Lower lobe of right lung (tissue), 2 donors: ENCODE measurements at regions not wholly inside any gene's neighbourhood (a gene's known extent, or its start where the extent isn't known, plus 50 kb on each side); places are given as distances from the start of the nearest gene placed in this dataset.
"Not testable (repeated sequence)": the region's sequence is repeated elsewhere in the genome, so short reads cannot be mapped to it uniquely, and the experiment has no call there.

ENCODE experiments used
- ATAC-seq, 2 donors: fragments of 200-7000 bp; cut with Tn5 transposase; one replicate each; pipeline ENCODE4 v1.9.1; 2020 to 2022; ENCODE audit warnings: mild to moderate bottlenecking in 2 of 2, moderate library complexity in 2 of 2
- DNase-seq: peaks from one replicate; pipeline ENCODE4 v3.0.0-alpha.2; 2020
- H3K27ac ChIP-seq: fragments of 200-600 bp; one replicate; pipeline ENCODE4 v1.8.0; 2022
- H3K27me3 ChIP-seq: fragments of 200-600 bp; one replicate; pipeline ENCODE4 v1.8.0; 2022; ENCODE audit warnings: low read depth
- H3K36me3 ChIP-seq: fragments of 200-600 bp; one replicate; pipeline ENCODE4 v1.8.0; 2022; ENCODE audit warnings: mild to moderate bottlenecking
- H3K4me1 ChIP-seq: fragments of 200-600 bp; one replicate; pipeline ENCODE4 v1.8.0; 2022
- H3K4me3 ChIP-seq: fragments of 200-600 bp; one replicate; pipeline ENCODE4 v1.8.0; 2022; ENCODE audit warnings: mild to moderate bottlenecking
- H3K9me3 ChIP-seq: fragments of 200-600 bp; one replicate; pipeline ENCODE4 v1.8.0; 2022
- intact Hi-C: fragments of 100-400 bp; cut with DNase I; formaldehyde crosslinking; loops from one replicate; pipeline ENCODE4 v1.11.0; 2022
- TF ChIP-seq, protein P1 (sequence below): fragments of 200-600 bp; IDR thresholded peaks from one replicate; pipeline ENCODE4 v1.8.0; 2022; ENCODE audit warnings: antibody characterized with exemption, mild to moderate bottlenecking
- donor health status: DM: no; HTN: yes; CAD: no; lungs with severe emphysema.

DNA sequence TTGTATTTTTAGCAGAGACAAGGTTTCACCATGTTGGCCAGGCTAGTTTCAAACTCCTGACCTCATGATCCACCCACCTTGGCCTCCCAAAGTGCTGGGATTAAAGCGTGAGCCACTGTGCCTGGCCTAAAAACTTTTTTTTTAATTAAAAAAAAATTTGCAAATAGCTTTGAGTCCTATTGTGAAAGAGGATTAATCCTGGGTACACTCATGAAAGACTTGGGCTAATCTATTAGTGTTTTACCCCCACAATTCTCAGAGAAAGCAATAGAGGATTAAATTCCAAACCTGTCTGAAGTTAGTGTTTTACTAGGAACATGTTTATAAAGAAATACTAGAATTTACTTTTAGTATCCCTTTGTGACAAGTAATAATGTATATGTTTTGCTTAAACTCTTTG is 76.9 kb upstream of the ITGB1 start:
- Histone ChIP-seq H3K4me3 (no peak overlapping the region), H3K9me3 (no peaks in the 10 kb centered on the region), H3K27ac (no peak overlapping the region), H3K4me1 (no peaks in the 10 kb centered on the region), H3K27me3 (no peaks in the 10 kb centered on the region), H3K36me3 (no peaks in the 10 kb centered on the region)
- ATAC-seq (no peak), DNase-seq (no peak)
- TF ChIP-seq, protein P1, sequence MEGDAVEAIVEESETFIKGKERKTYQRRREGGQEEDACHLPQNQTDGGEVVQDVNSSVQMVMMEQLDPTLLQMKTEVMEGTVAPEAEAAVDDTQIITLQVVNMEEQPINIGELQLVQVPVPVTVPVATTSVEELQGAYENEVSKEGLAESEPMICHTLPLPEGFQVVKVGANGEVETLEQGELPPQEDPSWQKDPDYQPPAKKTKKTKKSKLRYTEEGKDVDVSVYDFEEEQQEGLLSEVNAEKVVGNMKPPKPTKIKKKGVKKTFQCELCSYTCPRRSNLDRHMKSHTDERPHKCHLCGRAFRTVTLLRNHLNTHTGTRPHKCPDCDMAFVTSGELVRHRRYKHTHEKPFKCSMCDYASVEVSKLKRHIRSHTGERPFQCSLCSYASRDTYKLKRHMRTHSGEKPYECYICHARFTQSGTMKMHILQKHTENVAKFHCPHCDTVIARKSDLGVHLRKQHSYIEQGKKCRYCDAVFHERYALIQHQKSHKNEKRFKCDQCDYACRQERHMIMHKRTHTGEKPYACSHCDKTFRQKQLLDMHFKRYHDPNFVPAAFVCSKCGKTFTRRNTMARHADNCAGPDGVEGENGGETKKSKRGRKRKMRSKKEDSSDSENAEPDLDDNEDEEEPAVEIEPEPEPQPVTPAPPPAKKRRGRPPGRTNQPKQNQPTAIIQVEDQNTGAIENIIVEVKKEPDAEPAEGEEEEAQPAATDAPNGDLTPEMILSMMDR, result no peak
- intact Hi-C loops, result no loop called here

DNA sequence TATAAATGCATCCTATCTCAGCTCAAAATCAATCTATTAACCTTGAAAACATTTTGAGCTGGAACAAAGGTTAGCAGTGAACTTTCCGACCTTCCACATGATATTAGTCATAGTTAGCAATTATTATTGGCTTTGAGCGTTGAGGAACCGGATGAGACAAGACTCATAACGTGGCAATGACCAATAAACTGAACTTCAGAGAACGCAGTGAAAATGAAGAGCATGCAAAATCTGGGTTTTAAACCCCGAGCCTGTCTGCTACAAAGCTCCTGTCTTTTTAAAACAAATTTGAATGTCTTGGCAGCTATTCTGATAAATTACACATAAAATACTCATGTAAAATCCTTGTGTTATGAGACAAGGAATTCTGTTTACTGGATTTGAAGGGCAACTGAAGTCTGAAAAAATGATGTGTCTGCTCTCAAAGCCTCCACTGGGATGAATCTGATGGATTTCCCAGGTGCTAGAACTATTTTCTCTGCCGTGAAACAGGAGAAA is 74.7 kb upstream of the ITGB1 start:
- H3K27ac ChIP-seq, result no peak overlapping the region
- H3K9me3 ChIP-seq, result no peaks in the 10 kb centered on the region
- TF ChIP-seq, protein P1, result no peak
- H3K27me3 ChIP-seq, result no peaks in the 10 kb centered on the region
- DNase-seq, result no peak
- no peaks in the 10 kb centered on the region for H3K36me3 ChIP-seq
- H3K4me3 ChIP-seq, result no peak overlapping the region
- ATAC-seq, result no peak
- H3K4me1 ChIP-seq, result no peaks in the 10 kb centered on the region
- intact Hi-C loops, result no loop called here

DNA sequence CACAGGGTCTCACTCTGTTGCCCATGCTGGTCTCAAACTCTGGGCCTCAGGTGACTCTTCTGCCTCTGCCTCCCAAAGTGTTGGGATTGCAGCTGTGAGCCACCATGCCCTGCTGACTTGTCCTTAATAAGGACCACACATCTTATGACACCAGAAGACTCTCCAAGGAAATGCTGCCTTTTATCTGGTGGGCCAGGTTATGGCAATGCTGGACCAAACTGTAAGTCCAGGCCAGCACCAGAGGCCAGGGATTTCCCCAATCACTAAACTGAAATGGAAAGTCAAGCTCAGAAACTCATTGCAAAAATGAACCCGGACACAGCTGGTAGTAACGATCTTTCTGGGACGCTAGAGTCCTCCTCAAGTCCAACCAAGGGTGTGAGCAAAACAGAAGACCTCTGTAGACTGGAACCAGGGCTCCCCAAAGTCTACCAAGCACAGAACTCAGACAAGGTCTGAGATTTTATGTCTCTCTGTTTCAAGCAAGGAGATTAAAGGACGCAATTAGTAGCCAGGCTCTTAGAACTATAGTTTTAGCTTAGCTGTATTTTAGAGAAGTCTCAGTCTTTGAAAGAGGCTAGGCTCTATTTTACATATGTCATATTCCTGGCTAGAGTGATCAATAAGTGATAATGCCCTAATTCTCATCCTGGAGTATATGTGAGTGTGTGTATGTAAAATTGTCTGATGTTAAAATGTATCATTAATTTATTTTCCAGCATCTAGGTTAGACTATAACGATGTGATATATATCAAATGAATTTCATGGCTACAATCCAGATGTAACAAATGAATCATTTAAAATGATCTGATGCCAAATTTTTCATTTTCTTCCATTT is 74.0 kb upstream of the ITGB1 start:
- Histone ChIP-seq H3K36me3 (no peaks in the 10 kb centered on the region), H3K27me3 (no peaks in the 10 kb centered on the region), H3K4me1 (no peaks in the 10 kb centered on the region), H3K4me3 (no peak overlapping the region), H3K27ac (no peak overlapping the region), H3K9me3 (no peaks in the 10 kb centered on the region)
- TF ChIP-seq, protein P1, result no peak
- DNase-seq (no peak), ATAC-seq (no peak)
- intact Hi-C loops, result no loop called here

DNA sequence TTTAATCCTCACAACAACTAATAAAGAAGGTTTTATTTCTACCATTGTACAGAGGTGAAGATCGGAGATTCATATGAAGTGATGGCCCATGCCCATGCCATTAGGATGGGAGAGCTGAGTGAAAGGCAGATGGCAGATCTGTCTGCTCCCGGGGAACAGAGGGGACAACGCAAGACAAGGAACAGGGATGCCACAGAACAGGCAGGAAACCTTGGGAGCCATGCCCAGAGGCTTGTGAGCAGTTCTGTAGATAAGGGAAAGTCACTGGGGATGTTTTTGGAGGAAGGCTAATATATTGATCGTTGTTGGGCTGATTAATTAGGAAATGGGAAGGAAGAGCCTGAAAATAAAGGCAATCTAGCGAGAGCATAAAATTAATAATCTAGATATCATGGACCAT is 73.1 kb upstream of the ITGB1 start:
- DNase-seq (no peak), ATAC-seq (no peak)
- Histone ChIP-seq H3K27me3 (no peaks in the 10 kb centered on the region), H3K27ac (no peak overlapping the region), H3K9me3 (no peaks in the 10 kb centered on the region), H3K36me3 (no peaks in the 10 kb centered on the region), H3K4me1 (no peaks in the 10 kb centered on the region), H3K4me3 (no peak overlapping the region)
- TF ChIP-seq, protein P1, result no peak
- intact Hi-C loops, result no loop called here

DNA sequence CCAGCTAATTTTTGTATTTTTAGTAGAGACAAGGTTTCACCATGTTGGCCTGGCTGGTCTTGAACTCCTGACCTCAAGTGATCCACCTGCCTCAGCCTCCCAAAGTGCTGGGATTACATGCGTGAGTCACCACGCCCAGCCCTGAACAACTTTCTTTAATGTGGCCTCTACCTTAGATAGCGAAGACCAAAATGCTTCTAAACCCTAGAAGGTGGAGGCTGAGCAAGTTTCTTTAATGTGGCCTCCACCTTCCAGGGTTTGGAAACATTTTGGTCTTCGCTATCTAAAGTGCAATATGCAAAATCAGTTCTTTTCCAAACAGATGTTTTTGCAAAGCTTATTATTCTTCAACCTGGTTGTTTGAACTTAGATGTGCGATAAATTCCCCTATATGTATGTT is 70.5 kb upstream of the ITGB1 start:
- ATAC-seq, H3K9me3 ChIP-seq, intact Hi-C loops, H3K4me1 ChIP-seq, DNase-seq, H3K36me3 ChIP-seq, H3K27ac ChIP-seq, H3K27me3 ChIP-seq, H3K4me3 ChIP-seq: not testable (repeated sequence)

DNA sequence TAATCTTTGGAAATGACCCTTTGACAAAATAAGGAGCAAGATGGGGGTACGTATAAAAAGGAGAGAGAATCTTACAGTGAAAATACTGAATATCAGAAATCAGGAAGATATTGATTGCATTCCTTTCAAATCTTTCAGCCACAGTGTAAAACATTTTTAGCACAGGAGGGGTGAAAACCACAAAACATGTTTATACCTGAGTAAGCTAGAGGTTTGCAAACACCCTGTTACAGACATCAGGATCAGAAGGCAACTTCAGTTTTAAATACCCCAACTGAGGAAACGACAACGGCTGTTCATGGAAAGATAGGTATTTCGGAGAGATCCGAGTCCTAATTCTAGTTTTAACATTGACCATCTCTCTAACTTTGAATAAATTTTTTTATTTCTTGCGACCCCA is 69.1 kb upstream of the ITGB1 start:
- Histone ChIP-seq H3K36me3 (no peaks in the 10 kb centered on the region), H3K27me3 (no peaks in the 10 kb centered on the region), H3K4me3 (no peak overlapping the region), H3K27ac (no peak overlapping the region), H3K9me3 (no peaks in the 10 kb centered on the region), H3K4me1 (no peaks in the 10 kb centered on the region)
- ATAC-seq (no peak), DNase-seq (no peak)
- intact Hi-C loops, result no loop called here
- TF ChIP-seq, protein P1, result no peak
